ENCODE measurements at regions not wholly inside any gene's neighbourhood (a gene's known extent, or its start where the extent isn't known, plus 50 kb on each side); places are given as distances from the start of the nearest gene placed in this dataset.

DNA sequence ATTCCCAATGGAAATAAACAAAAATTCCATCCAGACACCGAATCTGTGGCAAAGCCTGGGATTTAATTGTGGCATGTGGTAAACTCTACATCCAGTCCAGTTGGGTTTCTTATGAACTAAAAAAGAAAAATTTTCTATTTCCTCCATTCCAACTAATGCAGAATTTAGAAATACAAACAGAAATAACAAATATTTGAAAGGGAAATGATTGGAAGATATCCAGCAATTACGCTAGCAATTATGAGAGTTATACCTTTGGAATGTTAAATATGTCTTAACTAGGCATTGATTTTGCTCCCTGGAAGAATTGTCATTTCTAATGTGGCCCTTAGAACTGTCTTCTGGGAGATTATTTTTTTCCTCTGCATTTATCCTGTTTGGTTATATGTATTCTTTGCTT is 421.4 kb upstream of the KLHL1 start:
- TF ChIP-seq, protein P1, sequence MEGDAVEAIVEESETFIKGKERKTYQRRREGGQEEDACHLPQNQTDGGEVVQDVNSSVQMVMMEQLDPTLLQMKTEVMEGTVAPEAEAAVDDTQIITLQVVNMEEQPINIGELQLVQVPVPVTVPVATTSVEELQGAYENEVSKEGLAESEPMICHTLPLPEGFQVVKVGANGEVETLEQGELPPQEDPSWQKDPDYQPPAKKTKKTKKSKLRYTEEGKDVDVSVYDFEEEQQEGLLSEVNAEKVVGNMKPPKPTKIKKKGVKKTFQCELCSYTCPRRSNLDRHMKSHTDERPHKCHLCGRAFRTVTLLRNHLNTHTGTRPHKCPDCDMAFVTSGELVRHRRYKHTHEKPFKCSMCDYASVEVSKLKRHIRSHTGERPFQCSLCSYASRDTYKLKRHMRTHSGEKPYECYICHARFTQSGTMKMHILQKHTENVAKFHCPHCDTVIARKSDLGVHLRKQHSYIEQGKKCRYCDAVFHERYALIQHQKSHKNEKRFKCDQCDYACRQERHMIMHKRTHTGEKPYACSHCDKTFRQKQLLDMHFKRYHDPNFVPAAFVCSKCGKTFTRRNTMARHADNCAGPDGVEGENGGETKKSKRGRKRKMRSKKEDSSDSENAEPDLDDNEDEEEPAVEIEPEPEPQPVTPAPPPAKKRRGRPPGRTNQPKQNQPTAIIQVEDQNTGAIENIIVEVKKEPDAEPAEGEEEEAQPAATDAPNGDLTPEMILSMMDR (IDR thresholded peaks at IDR 0.05): no peak
- no peak for TF ChIP-seq EP300 (IDR thresholded peaks at IDR 0.05)

Data from tibial nerve (tissue), 4 donors.